CD8-positive, alpha-beta memory T cell (primary cell): ENCODE measurements at regions not wholly inside any gene's neighbourhood (a gene's known extent, or its start where the extent isn't known, plus 50 kb on each side); places are given as distances from the start of the nearest gene placed in this dataset.

Experiments used
- CTCF ChIA-PET: fragments of 350-600 bp; sonication (Branson Sonifier 250); formaldehyde crosslinking; loops from one replicate; lab custom pipeline; 2021; ENCODE audit warnings: antibody characterized with exemption; lab: Charles Lee
- POLR2A ChIA-PET: fragments of 350-600 bp; sonication (Branson Sonifier 250); formaldehyde crosslinking; loops from one replicate; lab custom pipeline; 2021; ENCODE audit warnings: antibody characterized with exemption; lab: Charles Lee
- DNase-seq, 5 donors: peaks; one replicate each; pipeline versions ENCODE4 v3.0.0 to v3.0.0-alpha.2; 2020 to 2022; ENCODE audit warnings: mixed read lengths in 1 of 5
- H3K27ac ChIP-seq: one replicate; pipeline ENCODE4 v1.7.0; 2013; ENCODE audit warnings: low read depth, mild to moderate bottlenecking, low read length, moderate library complexity
- H3K27me3 ChIP-seq: 2 replicates; pipeline ENCODE4 v1.7.0; 2013; ENCODE audit warnings: low read length, mild to moderate bottlenecking; ENCODE audit not compliant: insufficient read depth, poor library complexity, severe bottlenecking
- H3K36me3 ChIP-seq: 2 replicates; pipeline ENCODE4 v1.7.0; 2013; ENCODE audit warnings: mild to moderate bottlenecking, low read length, moderate library complexity; ENCODE audit not compliant: insufficient read depth
- H3K4me1 ChIP-seq: 2 replicates; pipeline ENCODE4 v1.7.0; 2013; ENCODE audit warnings: mild to moderate bottlenecking, low read length, moderate library complexity; ENCODE audit not compliant: insufficient read depth
- H3K4me3 ChIP-seq: 2 replicates; pipeline ENCODE4 v1.7.0; 2013; ENCODE audit warnings: mild to moderate bottlenecking, low read length
- H3K9me3 ChIP-seq: 2 replicates; pipeline ENCODE4 v1.7.0; 2013; ENCODE audit warnings: mild to moderate bottlenecking, low read length
- H3K27ac Mint-ChIP-seq, 8 donors: one replicate each; pipeline ENCODE4 v1.8.0; 2020 to 2021; ENCODE audit warnings: mixed read lengths in 8 of 8, mild to moderate bottlenecking in 6 of 8, inconsistent platforms in 3 of 8, moderate library complexity in 3 of 8
- H3K27me3 Mint-ChIP-seq, 2 donors: one replicate each; pipeline ENCODE4 v1.8.0; 2020 to 2021; ENCODE audit warnings: mixed read lengths in 2 of 2, mild to moderate bottlenecking in 1 of 2, moderate library complexity in 1 of 2
- H3K36me3 Mint-ChIP-seq, 3 donors: one replicate each; pipeline ENCODE4 v1.8.0; 2020 to 2021; ENCODE audit warnings: mixed read lengths in 3 of 3, inconsistent platforms in 1 of 3, mild to moderate bottlenecking in 1 of 3
- H3K4me1 Mint-ChIP-seq, 3 donors: one replicate each; pipeline ENCODE4 v1.8.0; 2020 to 2021; ENCODE audit warnings: mixed read lengths in 3 of 3, inconsistent platforms in 1 of 3, mild to moderate bottlenecking in 1 of 3
- H3K4me3 Mint-ChIP-seq, 7 donors: one replicate each; pipeline ENCODE4 v1.8.0; 2020 to 2021; ENCODE audit warnings: mixed read lengths in 7 of 7, mild to moderate bottlenecking in 6 of 7, moderate library complexity in 4 of 7, inconsistent platforms in 2 of 7
- H3K9me3 Mint-ChIP-seq, 5 donors: one replicate each; pipeline ENCODE4 v1.8.0; 2020 to 2022; ENCODE audit warnings: mixed read lengths in 5 of 5, mild to moderate bottlenecking in 3 of 5, moderate library complexity in 2 of 5, inconsistent platforms in 1 of 5

DNA sequence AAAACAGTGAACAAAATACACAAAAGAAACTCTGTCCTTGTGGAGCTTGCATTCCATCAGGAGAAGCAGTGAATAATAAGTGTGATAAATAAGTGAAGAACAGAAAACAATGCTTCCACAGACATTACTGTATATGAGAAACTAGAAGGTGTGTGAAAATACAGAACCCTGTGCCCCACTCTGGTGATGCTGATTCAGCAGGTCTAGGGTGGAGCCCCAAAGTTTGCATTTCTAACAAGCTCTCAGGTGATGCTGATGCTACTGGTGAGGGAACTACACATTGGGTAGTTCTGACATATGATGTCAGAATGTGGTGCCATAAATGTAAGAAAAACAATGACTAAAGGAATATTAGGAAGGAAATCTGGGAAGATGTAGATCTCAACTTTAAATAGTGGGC is 601.4 kb upstream of the BTBD3 start:
- ChIA-PET POLR2A (no interaction called here), CTCF (no interaction called here)
- H3K4me3 Mint-ChIP-seq: no peak overlapping the region
- DNase-seq: no peak
- Histone ChIP-seq H3K36me3 (no peaks in the 10 kb centered on the region), H3K4me3 (no peak overlapping the region), H3K4me1 (no peaks in the 10 kb centered on the region), H3K27me3 (no peaks in the 10 kb centered on the region), H3K9me3 (peaks cover 5% of the 10 kb centered on the region), H3K27ac (no peak overlapping the region)
- H3K36me3 Mint-ChIP-seq: no peaks in the 10 kb centered on the region
- no peaks in the 10 kb centered on the region for H3K4me1 Mint-ChIP-seq
- peaks cover 0 to 28% (median 15%) of the 10 kb centered on the region in 5 donors for H3K9me3 Mint-ChIP-seq
- no peaks in the 10 kb centered on the region for H3K27me3 Mint-ChIP-seq
- H3K27ac Mint-ChIP-seq: no peak overlapping the region

DNA sequence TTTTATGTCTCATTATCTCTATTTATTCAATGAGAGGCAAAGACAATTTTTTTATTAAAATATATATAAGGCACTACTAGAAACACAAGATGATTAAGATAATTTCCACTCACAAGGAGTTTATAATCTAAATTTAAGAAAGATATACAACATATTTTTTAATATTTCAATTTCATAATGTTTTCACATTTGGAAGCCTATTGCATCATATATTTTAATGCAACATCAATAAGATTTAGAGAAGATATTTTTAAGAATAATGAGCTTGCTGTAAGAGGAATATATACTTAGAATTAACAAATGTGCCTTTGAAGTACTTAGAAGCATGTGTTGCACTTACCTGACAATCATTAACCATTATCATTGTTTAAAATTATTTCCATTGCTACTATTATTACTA is 597.7 kb upstream of the BTBD3 start:
- ChIA-PET POLR2A (no interaction called here), CTCF (no interaction called here)
- no peak overlapping the region for H3K27ac ChIP-seq
- H3K4me3 Mint-ChIP-seq: no peak overlapping the region
- peaks cover 2 to 29% (median 19%) of the 10 kb centered on the region in 5 donors for H3K9me3 Mint-ChIP-seq
- no peaks in the 10 kb centered on the region for H3K36me3 ChIP-seq
- no peaks in the 10 kb centered on the region for H3K4me1 Mint-ChIP-seq
- H3K4me3 ChIP-seq: no peak overlapping the region
- H3K36me3 Mint-ChIP-seq: no peaks in the 10 kb centered on the region
- H3K27me3 Mint-ChIP-seq: no peaks in the 10 kb centered on the region
- no peaks in the 10 kb centered on the region for H3K4me1 ChIP-seq
- no peak for DNase-seq
- no peaks in the 10 kb centered on the region for H3K27me3 ChIP-seq
- H3K27ac Mint-ChIP-seq: no peak overlapping the region
- H3K9me3 ChIP-seq: peaks cover 10% of the 10 kb centered on the region

DNA sequence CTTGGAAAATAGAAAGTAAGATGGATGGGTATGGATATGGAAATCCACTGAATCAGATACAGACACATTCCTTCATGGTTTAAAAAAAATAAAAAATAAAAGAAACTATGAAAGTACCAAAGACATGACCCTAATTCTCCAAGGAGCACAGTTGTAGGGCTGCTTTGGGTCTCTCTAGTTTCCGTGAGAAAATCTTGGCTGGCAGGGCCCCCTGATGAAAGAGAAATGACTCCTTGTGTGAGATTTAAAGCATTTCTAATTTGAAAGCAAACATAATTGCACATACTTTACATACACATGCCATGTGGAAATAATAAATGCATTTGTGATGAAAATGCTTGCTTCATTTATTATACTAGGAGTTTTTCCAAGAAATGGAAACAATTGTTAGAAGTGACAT is 593.9 kb upstream of the BTBD3 start:
- POLR2A ChIA-PET: no interaction called here
- H3K27me3 Mint-ChIP-seq: no peaks in the 10 kb centered on the region

DNA sequence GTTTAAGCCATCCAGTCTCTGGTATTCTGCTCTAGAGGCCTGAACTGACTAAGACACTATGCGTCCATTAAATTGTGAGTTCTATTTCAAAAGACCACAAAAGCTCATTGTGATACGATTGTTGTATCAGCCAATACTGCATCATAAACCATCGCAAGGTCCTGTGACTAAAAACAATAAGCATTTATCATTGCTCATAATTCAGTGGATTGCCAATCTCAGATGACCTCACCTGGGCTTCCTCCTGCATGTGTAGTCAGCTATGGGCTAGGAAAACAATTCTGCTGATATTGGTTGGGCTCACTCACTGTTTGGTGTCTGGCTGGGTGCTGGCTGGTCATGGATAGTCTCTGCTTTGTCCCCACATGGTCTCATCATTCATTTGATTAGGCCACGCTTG is 592.7 kb upstream of the BTBD3 start:
- H3K9me3 Mint-ChIP-seq: peaks cover 11 to 42% (median 14%) of the 10 kb centered on the region in 5 donors

More for the DNA sequence above, 593.9 kb upstream of the BTBD3 start:
- Histone ChIP-seq H3K36me3 (no peaks in the 10 kb centered on the region), H3K9me3 (peaks cover 10% of the 10 kb centered on the region), H3K27ac (no peak overlapping the region), H3K4me3 (no peak overlapping the region), H3K4me1 (no peaks in the 10 kb centered on the region), H3K27me3 (no peaks in the 10 kb centered on the region)
- CTCF ChIA-PET: no interaction called here
- H3K27ac Mint-ChIP-seq: no peak overlapping the region
- H3K9me3 Mint-ChIP-seq: peaks cover 10 to 42% (median 14%) of the 10 kb centered on the region in 5 donors
- no peaks in the 10 kb centered on the region for H3K36me3 Mint-ChIP-seq
- no peak for DNase-seq
- H3K4me1 Mint-ChIP-seq: no peaks in the 10 kb centered on the region
- no peak overlapping the region for H3K4me3 Mint-ChIP-seq

DNA sequence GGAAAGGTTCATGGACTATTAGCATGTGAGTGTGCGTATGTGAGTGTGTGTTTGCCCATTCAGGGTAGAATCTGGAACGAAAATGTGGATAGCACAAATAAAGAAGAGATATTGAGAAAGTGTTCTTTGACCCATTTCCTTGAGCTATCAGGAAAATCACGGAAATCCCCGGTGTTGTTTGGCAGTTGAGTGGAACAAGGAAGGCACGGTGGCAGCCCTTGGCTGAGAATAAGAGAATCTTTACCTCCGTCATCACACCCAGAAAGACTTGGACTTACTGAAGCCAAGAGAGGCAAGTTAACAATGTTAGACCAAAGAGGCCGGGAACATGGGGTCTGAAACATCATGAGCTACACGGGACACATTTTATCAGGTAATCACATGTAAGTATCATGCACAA is 588.9 kb upstream of the BTBD3 start:
- no peak overlapping the region for H3K4me3 Mint-ChIP-seq
- H3K36me3 Mint-ChIP-seq: no peaks in the 10 kb centered on the region
- Histone ChIP-seq H3K9me3 (no peaks in the 10 kb centered on the region), H3K4me1 (no peaks in the 10 kb centered on the region), H3K27ac (no peak overlapping the region), H3K4me3 (no peak overlapping the region), H3K36me3 (no peaks in the 10 kb centered on the region), H3K27me3 (no peaks in the 10 kb centered on the region)
- no peak overlapping the region for H3K27ac Mint-ChIP-seq
- peaks cover 0 to 31% (median 14%) of the 10 kb centered on the region in 5 donors for H3K9me3 Mint-ChIP-seq
- no peaks in the 10 kb centered on the region for H3K4me1 Mint-ChIP-seq
- no peak for DNase-seq
- CTCF ChIA-PET: no interaction called here
- POLR2A ChIA-PET: no interaction called here
- no peaks in the 10 kb centered on the region for H3K27me3 Mint-ChIP-seq

More for the DNA sequence above, 592.7 kb upstream of the BTBD3 start:
- no peak for DNase-seq
- ChIA-PET POLR2A (no interaction called here), CTCF (no interaction called here)
- Histone ChIP-seq H3K9me3 (peaks cover 10% of the 10 kb centered on the region), H3K27ac (no peak overlapping the region), H3K27me3 (no peaks in the 10 kb centered on the region), H3K4me1 (no peaks in the 10 kb centered on the region), H3K36me3 (no peaks in the 10 kb centered on the region), H3K4me3 (no peak overlapping the region)
- no peaks in the 10 kb centered on the region for H3K4me1 Mint-ChIP-seq
- no peaks in the 10 kb centered on the region for H3K27me3 Mint-ChIP-seq
- H3K27ac Mint-ChIP-seq: no peak overlapping the region
- no peak overlapping the region for H3K4me3 Mint-ChIP-seq
- no peaks in the 10 kb centered on the region for H3K36me3 Mint-ChIP-seq

DNA sequence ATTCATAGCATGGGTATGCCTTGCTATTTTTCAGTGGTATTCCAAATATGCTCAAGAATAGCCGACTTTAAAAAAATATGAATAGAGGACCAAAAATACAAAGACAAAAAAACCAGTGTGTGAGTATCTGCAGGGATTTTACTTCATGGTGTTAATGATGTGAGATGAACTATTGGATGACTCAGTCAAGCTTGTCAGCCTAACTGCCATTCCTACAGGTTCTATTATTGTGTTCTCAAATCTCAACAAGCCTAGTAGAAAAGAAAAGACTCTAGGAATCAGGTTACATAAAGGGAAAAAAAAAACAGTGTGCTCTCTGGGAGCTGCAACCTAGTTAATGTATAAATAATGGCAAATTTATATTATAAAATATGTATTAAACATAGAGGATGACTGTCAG is 588.4 kb upstream of the BTBD3 start:
- no peak overlapping the region for H3K4me3 ChIP-seq
- H3K4me3 Mint-ChIP-seq: no peak overlapping the region
- ChIA-PET POLR2A (no interaction called here), CTCF (no interaction called here)
- no peak for DNase-seq
- H3K36me3 Mint-ChIP-seq: no peaks in the 10 kb centered on the region
- H3K27ac Mint-ChIP-seq: no peak overlapping the region
- no peak overlapping the region for H3K27ac ChIP-seq
- no peaks in the 10 kb centered on the region for H3K4me1 ChIP-seq
- no peaks in the 10 kb centered on the region for H3K27me3 Mint-ChIP-seq
- no peaks in the 10 kb centered on the region for H3K4me1 Mint-ChIP-seq
- no peaks in the 10 kb centered on the region for H3K9me3 ChIP-seq
- no peaks in the 10 kb centered on the region for H3K27me3 ChIP-seq
- peaks cover 0 to 31% (median 14%) of the 10 kb centered on the region in 5 donors for H3K9me3 Mint-ChIP-seq
- H3K36me3 ChIP-seq: no peaks in the 10 kb centered on the region

DNA sequence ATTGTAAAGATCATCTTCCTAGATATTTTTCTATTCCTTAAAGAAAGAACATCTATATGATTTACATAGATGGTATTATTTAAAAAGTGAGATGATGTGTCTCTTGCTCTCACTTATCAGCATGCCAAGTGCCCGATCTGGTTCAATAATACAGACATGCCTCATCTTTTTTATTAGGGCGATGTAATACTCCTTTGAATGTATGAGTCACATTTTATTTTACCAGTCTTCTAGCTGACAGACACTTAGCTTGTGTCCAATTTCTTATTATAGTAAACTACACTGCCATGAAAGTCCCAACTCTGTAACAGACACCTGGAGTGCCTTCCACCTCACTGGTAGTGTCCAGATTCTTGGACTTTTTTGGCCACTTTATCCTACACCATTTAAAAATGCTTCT is 586.6 kb upstream of the BTBD3 start:
- DNase-seq: no peak
- peaks cover 0 to 27% (median 12%) of the 10 kb centered on the region in 5 donors for H3K9me3 Mint-ChIP-seq
- CTCF ChIA-PET: no interaction called here
- H3K27me3 Mint-ChIP-seq: no peaks in the 10 kb centered on the region
- H3K36me3 Mint-ChIP-seq: no peaks in the 10 kb centered on the region
- Histone ChIP-seq H3K9me3 (no peaks in the 10 kb centered on the region), H3K27me3 (no peaks in the 10 kb centered on the region), H3K36me3 (no peaks in the 10 kb centered on the region), H3K4me3 (no peak overlapping the region), H3K27ac (no peak overlapping the region), H3K4me1 (no peaks in the 10 kb centered on the region)
- H3K4me3 Mint-ChIP-seq: no peak overlapping the region
- POLR2A ChIA-PET: no interaction called here
- no peak overlapping the region for H3K27ac Mint-ChIP-seq
- no peaks in the 10 kb centered on the region for H3K4me1 Mint-ChIP-seq

DNA sequence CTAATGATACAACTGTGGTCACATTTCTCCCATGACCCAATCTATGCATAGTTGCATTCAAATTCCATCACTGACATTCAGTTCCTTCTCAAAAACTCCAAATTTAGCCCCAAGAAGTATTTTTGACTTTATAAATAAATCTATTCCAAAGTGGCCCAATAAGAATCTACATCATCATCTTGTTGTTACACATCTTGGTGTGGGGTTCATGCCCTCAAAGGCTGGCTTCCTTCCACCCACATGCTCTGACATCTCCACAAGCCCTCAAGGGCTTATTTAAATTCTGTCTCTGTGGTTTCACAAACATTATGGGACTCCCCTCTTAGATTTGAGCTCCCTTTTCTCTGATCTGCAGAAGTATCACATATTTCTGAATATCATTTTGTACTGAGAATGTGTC is 585.3 kb upstream of the BTBD3 start:
- Mint-ChIP-seq H3K36me3 (no peaks in the 10 kb centered on the region), H3K27ac (no peak overlapping the region), H3K9me3 (peaks cover 0 to 20% (median 8%) of the 10 kb centered on the region in 5 donors), H3K4me1 (no peaks in the 10 kb centered on the region), H3K4me3 (no peak overlapping the region), H3K27me3 (no peaks in the 10 kb centered on the region)
- Histone ChIP-seq H3K36me3 (no peaks in the 10 kb centered on the region), H3K9me3 (no peaks in the 10 kb centered on the region), H3K4me3 (no peak overlapping the region), H3K4me1 (no peaks in the 10 kb centered on the region), H3K27ac (no peak overlapping the region), H3K27me3 (no peaks in the 10 kb centered on the region)
- no peak for DNase-seq
- POLR2A ChIA-PET: no interaction called here
- CTCF ChIA-PET: no interaction called here

DNA sequence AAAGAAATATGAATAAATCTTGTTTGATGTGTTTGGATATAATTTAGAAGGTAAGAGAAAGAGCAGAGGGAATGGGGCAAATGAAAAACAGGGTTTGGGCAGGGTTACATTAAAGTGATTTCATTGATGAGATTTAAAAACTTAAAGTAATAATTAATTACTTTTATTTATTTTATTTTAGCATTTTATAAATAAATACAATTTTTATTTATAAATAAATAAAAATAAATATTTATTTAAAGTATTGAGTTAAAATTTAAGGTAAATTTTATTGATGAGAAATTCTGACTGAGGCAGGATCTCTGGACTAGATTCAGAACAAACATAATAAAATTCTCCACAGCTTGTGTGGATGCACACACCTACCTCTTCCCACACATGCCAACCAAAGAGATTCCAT is 584.1 kb upstream of the BTBD3 start:
- Mint-ChIP-seq H3K27ac (no peak overlapping the region), H3K4me3 (no peak overlapping the region), H3K4me1 (no peaks in the 10 kb centered on the region), H3K9me3 (peaks cover 0 to 22% (median 8%) of the 10 kb centered on the region in 5 donors), H3K36me3 (no peaks in the 10 kb centered on the region), H3K27me3 (no peaks in the 10 kb centered on the region)
- Histone ChIP-seq H3K27me3 (no peaks in the 10 kb centered on the region), H3K36me3 (no peaks in the 10 kb centered on the region), H3K4me1 (no peaks in the 10 kb centered on the region), H3K4me3 (no peak overlapping the region), H3K9me3 (no peaks in the 10 kb centered on the region), H3K27ac (no peak overlapping the region)
- no peak for DNase-seq
- ChIA-PET POLR2A (no interaction called here), CTCF (no interaction called here)
